ENCODE measurements at regions not wholly inside any gene's neighbourhood (a gene's known extent, or its start where the extent isn't known, plus 50 kb on each side); places are given as distances from the start of the nearest gene placed in this dataset.

GRCh38 chr18:2223449-2223848 lies 347.9 kb downstream of the METTL4 start:
- TF ChIP-seq ZFP30 (CRISPR knock-in tag; IDR thresholded peaks at IDR 0.05): no peak
- TF ChIP-seq CSDC2 (CRISPR knock-in tag; IDR thresholded peaks at IDR 0.05): no peak
- TF ChIP-seq ZNF565 (CRISPR knock-in tag; conservative IDR thresholded peaks at IDR 0.05; ENCODE audit: low read depth): no peak
- no peak for TF ChIP-seq OSR1 (CRISPR knock-in tag; IDR thresholded peaks at IDR 0.05)
- TF ChIP-seq ARNTL (CRISPR knock-in tag; IDR thresholded peaks at IDR 0.05; ENCODE audit: borderline replicate concordance, low read depth): no peak
- no peak for TF ChIP-seq ESRRG (CRISPR knock-in tag; IDR thresholded peaks at IDR 0.05)
- no peak for TF ChIP-seq PPARA (CRISPR knock-in tag; IDR thresholded peaks at IDR 0.05; ENCODE audit: borderline replicate concordance)
- TF ChIP-seq, protein P1, sequence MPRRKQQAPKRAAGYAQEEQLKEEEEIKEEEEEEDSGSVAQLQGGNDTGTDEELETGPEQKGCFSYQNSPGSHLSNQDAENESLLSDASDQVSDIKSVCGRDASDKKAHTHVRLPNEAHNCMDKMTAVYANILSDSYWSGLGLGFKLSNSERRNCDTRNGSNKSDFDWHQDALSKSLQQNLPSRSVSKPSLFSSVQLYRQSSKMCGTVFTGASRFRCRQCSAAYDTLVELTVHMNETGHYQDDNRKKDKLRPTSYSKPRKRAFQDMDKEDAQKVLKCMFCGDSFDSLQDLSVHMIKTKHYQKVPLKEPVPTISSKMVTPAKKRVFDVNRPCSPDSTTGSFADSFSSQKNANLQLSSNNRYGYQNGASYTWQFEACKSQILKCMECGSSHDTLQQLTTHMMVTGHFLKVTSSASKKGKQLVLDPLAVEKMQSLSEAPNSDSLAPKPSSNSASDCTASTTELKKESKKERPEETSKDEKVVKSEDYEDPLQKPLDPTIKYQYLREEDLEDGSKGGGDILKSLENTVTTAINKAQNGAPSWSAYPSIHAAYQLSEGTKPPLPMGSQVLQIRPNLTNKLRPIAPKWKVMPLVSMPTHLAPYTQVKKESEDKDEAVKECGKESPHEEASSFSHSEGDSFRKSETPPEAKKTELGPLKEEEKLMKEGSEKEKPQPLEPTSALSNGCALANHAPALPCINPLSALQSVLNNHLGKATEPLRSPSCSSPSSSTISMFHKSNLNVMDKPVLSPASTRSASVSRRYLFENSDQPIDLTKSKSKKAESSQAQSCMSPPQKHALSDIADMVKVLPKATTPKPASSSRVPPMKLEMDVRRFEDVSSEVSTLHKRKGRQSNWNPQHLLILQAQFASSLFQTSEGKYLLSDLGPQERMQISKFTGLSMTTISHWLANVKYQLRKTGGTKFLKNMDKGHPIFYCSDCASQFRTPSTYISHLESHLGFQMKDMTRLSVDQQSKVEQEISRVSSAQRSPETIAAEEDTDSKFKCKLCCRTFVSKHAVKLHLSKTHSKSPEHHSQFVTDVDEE (CRISPR knock-in tag; IDR thresholded peaks at IDR 0.05): no peak
- TF ChIP-seq, protein P2, sequence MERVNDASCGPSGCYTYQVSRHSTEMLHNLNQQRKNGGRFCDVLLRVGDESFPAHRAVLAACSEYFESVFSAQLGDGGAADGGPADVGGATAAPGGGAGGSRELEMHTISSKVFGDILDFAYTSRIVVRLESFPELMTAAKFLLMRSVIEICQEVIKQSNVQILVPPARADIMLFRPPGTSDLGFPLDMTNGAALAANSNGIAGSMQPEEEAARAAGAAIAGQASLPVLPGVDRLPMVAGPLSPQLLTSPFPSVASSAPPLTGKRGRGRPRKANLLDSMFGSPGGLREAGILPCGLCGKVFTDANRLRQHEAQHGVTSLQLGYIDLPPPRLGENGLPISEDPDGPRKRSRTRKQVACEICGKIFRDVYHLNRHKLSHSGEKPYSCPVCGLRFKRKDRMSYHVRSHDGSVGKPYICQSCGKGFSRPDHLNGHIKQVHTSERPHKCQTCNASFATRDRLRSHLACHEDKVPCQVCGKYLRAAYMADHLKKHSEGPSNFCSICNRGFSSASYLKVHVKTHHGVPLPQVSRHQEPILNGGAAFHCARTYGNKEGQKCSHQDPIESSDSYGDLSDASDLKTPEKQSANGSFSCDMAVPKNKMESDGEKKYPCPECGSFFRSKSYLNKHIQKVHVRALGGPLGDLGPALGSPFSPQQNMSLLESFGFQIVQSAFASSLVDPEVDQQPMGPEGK (CRISPR knock-in tag; IDR thresholded peaks at IDR 0.05; ENCODE audit: borderline replicate concordance): no peak
- no peak for TF ChIP-seq CREB5 (CRISPR knock-in tag; IDR thresholded peaks at IDR 0.05; ENCODE audit: low read depth)
- no peak for TF ChIP-seq ISL1 (CRISPR knock-in tag; IDR thresholded peaks at IDR 0.05)
- TF ChIP-seq RARB (CRISPR knock-in tag; IDR thresholded peaks at IDR 0.05): no peak
- TF ChIP-seq ZC3H10 (CRISPR knock-in tag; IDR thresholded peaks at IDR 0.05): no peak
- no peak for TF ChIP-seq TCF4 (CRISPR knock-in tag; IDR thresholded peaks at IDR 0.05; ENCODE audit: borderline replicate concordance)
- peak; percentile 30; the same call in 2 of the 3 replicates for ATAC-seq

DNA sequence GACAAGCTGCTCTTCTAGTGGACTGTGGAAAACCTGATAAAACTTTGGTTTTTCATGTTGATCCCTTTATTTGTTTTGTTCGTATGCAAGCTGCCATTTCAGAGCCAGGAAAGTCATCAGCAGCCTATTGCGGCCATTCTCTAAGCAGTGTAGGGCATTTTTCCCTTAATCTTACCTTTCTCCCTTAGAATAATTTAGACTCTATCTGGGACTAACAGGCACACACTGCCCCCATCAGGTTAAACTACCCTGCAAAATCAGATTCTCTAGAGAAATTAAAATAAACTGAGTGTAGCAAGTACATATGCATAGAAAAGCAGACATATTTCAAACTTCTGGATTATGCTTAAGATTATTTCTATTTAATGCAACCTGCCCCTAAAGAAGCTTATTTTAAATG lies 347.5 kb downstream of the METTL4 start:
- TF ChIP-seq CSDC2 (CRISPR knock-in tag; IDR thresholded peaks at IDR 0.05) (no peak), RARB (CRISPR knock-in tag; IDR thresholded peaks at IDR 0.05) (no peak), ZFP3 (CRISPR knock-in tag; IDR thresholded peaks at IDR 0.05) (no peak), ZNF8 (CRISPR knock-in tag; IDR thresholded peaks at IDR 0.05) (no peak), TOX (CRISPR knock-in tag; IDR thresholded peaks at IDR 0.05; ENCODE audit: borderline replicate concordance) (no peak), PPARA (CRISPR knock-in tag; IDR thresholded peaks at IDR 0.05; ENCODE audit: borderline replicate concordance) (no peak), ISL1 (CRISPR knock-in tag; IDR thresholded peaks at IDR 0.05) (no peak), ZNF565 (CRISPR knock-in tag; conservative IDR thresholded peaks at IDR 0.05; ENCODE audit: low read depth) (no peak), ZC3H10 (CRISPR knock-in tag; IDR thresholded peaks at IDR 0.05) (no peak), ARNTL (CRISPR knock-in tag; IDR thresholded peaks at IDR 0.05; ENCODE audit: borderline replicate concordance, low read depth) (no peak), ZFP30 (CRISPR knock-in tag; IDR thresholded peaks at IDR 0.05) (no peak), ZNF70 (CRISPR knock-in tag; IDR thresholded peaks at IDR 0.05) (no peak), BACH2 (CRISPR knock-in tag; IDR thresholded peaks at IDR 0.05; ENCODE audit: borderline replicate concordance) (no peak), GLIS3 (CRISPR knock-in tag; IDR thresholded peaks at IDR 0.05) (no peak), CREB5 (CRISPR knock-in tag; IDR thresholded peaks at IDR 0.05; ENCODE audit: low read depth) (no peak)
- TF ChIP-seq, protein P2 (CRISPR knock-in tag; IDR thresholded peaks at IDR 0.05; ENCODE audit: borderline replicate concordance): no peak
- ATAC-seq: peak; percentile 88

GRCh38 chr18:2236232-2236631 lies 335.1 kb downstream of the METTL4 start:
- peak; percentile 37 for ATAC-seq
- TF ChIP-seq, protein P3, sequence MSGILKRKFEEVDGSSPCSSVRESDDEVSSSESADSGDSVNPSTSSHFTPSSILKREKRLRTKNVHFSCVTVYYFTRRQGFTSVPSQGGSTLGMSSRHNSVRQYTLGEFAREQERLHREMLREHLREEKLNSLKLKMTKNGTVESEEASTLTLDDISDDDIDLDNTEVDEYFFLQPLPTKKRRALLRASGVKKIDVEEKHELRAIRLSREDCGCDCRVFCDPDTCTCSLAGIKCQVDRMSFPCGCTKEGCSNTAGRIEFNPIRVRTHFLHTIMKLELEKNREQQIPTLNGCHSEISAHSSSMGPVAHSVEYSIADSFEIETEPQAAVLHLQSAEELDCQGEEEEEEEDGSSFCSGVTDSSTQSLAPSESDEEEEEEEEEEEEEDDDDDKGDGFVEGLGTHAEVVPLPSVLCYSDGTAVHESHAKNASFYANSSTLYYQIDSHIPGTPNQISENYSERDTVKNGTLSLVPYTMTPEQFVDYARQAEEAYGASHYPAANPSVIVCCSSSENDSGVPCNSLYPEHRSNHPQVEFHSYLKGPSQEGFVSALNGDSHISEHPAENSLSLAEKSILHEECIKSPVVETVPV (CRISPR knock-in tag; IDR thresholded peaks at IDR 0.05): no peak
- TF ChIP-seq CSDC2 (CRISPR knock-in tag; IDR thresholded peaks at IDR 0.05) (no peak), ZNF70 (CRISPR knock-in tag; IDR thresholded peaks at IDR 0.05) (no peak), TOX (CRISPR knock-in tag; IDR thresholded peaks at IDR 0.05; ENCODE audit: borderline replicate concordance) (no peak), TCF4 (CRISPR knock-in tag; IDR thresholded peaks at IDR 0.05; ENCODE audit: borderline replicate concordance) (no peak), ZNF8 (CRISPR knock-in tag; IDR thresholded peaks at IDR 0.05) (no peak)
- TF ChIP-seq, protein P2 (CRISPR knock-in tag; IDR thresholded peaks at IDR 0.05; ENCODE audit: borderline replicate concordance): no peak
- TF ChIP-seq, protein P1 (CRISPR knock-in tag; IDR thresholded peaks at IDR 0.05): no peak

Measured in SK-N-SH treated with all-trans-retinoic acid at 6 μM for 48 hours (cell line).